ENCODE measurements at regions not wholly inside any gene's neighbourhood (a gene's known extent, or its start where the extent isn't known, plus 50 kb on each side); places are given as distances from the start of the nearest gene placed in this dataset.
A peak's percentile ranks its signal among the peaks of the same experiment; 100 is the strongest.
"Not testable (repeated sequence)": the region's sequence is repeated elsewhere in the genome, so short reads cannot be mapped to it uniquely, and the experiment has no call there.

- Mint-ChIP-seq H3K4me1 (peaks cover 0 to 1% (median 0%) of the 10 kb centered on the region in 3 donors), H3K9me3 (peaks cover 0 to 10% (median 4%) of the 10 kb centered on the region in 3 donors), H3K36me3 (no peaks in the 10 kb centered on the region), H3K27ac (no peak overlapping the region), H3K4me3 (no peak overlapping the region), H3K27me3 (no peaks in the 10 kb centered on the region)
Measured at GRCh38 chr6:15102241-15102640, 143.6 kb upstream of the JARID2 start.

DNA sequence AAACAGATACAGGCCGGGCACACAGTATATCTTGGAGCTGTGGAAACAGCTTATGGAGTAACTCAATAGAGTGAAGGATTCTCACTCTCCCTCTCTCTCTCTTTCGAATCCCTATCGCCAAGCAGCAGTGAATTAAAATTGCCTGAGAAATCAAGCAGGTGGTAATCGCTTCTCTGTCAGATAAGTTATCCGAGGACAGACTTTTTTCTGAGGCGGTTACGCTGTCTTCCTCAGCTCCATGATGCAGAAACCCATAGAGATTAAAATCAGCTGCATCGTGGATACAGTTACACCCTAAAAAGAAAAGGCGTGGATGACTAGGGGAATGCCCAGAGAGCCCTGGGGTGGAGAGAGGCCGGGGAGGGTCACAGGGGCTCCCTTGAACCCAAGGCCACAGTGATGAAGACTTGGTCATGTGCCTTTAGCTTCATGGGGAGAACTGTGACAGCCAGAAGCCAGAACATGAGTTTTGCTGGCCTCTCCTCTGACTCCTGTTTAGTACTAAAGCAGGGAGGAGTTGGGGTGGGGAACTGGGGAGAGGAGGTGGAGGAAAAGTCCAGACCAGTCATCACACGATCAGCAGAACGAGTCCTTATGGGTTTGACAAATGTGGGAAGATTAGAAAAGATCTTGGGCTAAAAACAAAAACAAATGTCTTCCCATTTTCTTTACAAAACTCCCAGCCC lies 138.8 kb upstream of the JARID2 start:
- H3K27ac Mint-ChIP-seq, result no peak overlapping the region
- H3K27me3 Mint-ChIP-seq, result no peaks in the 10 kb centered on the region
- H3K4me1 Mint-ChIP-seq, result peaks cover 0 to 5% (median 3%) of the 10 kb centered on the region in 3 donors
- peaks cover 0 to 10% (median 4%) of the 10 kb centered on the region in 3 donors for H3K9me3 Mint-ChIP-seq
- no peaks in the 10 kb centered on the region for H3K36me3 Mint-ChIP-seq
- H3K4me3 Mint-ChIP-seq, result no peak overlapping the region

DNA sequence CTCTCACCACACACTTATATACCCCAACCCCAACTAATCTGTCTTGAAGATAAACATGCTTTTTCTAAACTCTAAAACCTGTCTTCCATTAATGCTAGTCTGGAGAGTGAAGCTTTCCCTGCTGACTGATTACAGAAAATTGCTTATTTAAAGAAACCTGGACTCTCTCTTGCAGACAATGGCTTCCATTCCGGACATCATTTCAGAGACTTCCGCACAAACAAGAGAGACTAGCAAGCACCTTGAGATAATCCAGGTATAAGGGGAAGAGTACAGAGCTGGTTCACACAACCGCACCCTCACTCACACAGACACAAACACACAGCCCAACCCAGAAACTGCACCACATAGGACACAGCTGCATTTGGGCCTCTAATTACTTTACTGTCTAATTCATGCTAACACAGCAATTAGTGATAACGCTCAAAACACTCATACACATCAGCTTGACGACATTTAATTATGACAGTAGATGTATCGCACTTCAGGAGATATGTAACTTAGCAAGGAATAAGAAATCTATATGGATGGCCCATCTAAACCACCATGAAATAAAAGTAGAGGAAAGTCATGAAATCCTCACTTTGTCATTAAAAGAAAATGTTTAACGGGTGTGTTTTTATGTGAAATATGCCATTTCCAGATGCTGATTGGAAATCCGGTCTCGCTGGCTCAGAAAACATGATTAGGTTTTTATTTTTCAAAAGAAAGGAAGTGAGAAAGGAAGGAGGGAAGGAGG lies 138.1 kb upstream of the JARID2 start:
- H3K9me3 Mint-ChIP-seq, result peaks cover 0 to 10% (median 4%) of the 10 kb centered on the region in 3 donors
- H3K4me3 Mint-ChIP-seq, result no peak overlapping the region
- peaks cover 0 to 5% (median 3%) of the 10 kb centered on the region in 3 donors for H3K4me1 Mint-ChIP-seq
- H3K36me3 Mint-ChIP-seq, result no peaks in the 10 kb centered on the region
- no peak overlapping the region for H3K27ac Mint-ChIP-seq
- H3K27me3 Mint-ChIP-seq, result no peaks in the 10 kb centered on the region

- H3K36me3 Mint-ChIP-seq, result no peaks in the 10 kb centered on the region
- peaks cover 0 to 10% (median 3%) of the 10 kb centered on the region in 3 donors for H3K9me3 Mint-ChIP-seq
- H3K27me3 Mint-ChIP-seq, result no peaks in the 10 kb centered on the region
- H3K27ac Mint-ChIP-seq, result no peak overlapping the region
- H3K4me1 Mint-ChIP-seq, result peaks cover 0 to 5% (median 3%) of the 10 kb centered on the region in 3 donors
- H3K4me3 Mint-ChIP-seq, result no peak overlapping the region
Measured at GRCh38 chr6:15108383-15108715, 137.5 kb upstream of the JARID2 start.

DNA sequence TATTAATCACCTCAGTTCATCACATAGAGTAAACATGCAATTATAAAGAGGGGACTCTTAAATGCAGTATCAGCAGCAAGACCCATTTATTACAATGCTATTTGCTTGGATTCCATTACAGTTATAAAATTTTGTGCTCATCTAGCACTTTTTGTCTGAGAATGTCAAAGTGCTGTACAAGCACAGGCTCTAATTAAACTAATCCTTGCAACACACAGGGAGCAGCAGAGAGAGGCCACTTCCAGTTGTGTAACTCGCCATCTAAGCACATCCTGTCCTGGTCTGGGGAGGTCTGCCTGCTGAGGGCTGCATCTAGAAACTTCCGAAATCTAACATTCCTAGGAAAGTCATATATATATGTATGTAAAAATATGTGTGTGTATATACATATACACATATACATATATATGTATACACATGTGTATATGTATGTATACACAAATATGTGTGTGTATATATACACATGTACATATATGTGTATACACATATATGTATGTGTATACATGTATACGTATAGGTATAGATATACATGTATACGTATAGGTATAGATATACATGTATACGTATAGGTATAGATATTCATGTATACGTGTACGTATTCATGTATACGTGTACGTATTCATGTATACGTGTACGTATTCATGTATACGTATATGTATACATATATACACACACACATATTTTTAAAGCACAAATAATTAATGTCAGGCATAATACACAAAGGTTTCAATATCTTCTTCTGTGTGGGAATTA lies 136.4 kb upstream of the JARID2 start:
- Mint-ChIP-seq H3K4me1 (peaks cover 0 to 5% (median 2%) of the 10 kb centered on the region in 3 donors), H3K27me3 (no peaks in the 10 kb centered on the region), H3K4me3 (peak overlapping the region in 1 of 4 donors; percentile 20), H3K36me3 (no peaks in the 10 kb centered on the region), H3K27ac (no peak overlapping the region), H3K9me3 (peaks cover 0 to 10% (median 3%) of the 10 kb centered on the region in 3 donors)

DNA sequence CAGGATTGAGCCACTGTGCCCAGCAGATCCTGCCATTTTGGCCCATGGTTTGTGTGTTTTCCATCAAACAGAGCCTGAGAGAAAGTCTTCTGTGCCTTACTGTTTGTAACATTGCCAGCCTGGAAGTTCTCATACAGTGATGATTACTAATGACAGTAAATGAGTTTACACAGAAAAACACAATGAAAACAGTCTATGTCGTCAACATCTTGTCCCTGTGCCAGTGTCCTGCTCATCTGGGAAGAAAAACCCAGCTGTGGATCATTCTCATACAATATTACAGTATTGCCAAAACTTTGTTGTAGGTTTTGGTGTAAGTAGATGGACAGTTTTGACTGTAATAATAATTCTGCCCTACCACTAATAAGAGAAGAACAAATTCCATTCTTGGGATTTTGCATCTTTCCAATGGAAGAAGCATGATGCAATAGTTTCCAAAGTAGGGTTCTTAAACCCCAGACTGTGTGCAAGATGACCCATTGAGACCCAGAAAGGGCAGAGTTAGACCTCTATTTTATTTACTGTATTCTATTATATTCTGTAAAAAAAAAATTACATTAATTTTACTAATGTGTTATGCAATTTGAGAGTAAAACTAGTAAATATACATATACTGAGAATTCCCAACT lies 135.0 kb upstream of the JARID2 start:
- peaks cover 0 to 5% (median 2%) of the 10 kb centered on the region in 3 donors for H3K4me1 Mint-ChIP-seq
- no peak overlapping the region for H3K27ac Mint-ChIP-seq
- no peaks in the 10 kb centered on the region for H3K27me3 Mint-ChIP-seq
- H3K9me3 Mint-ChIP-seq, result peaks cover 0 to 6% (median 0%) of the 10 kb centered on the region in 3 donors
- H3K36me3 Mint-ChIP-seq, result no peaks in the 10 kb centered on the region
- H3K4me3 Mint-ChIP-seq, result no peak overlapping the region

GRCh38 chr6:15111576-15111975 lies 134.3 kb upstream of the JARID2 start:
- not testable (repeated sequence) for H3K36me3 Mint-ChIP-seq, H3K9me3 Mint-ChIP-seq, H3K27ac Mint-ChIP-seq, H3K27me3 Mint-ChIP-seq, H3K4me1 Mint-ChIP-seq
- peak overlapping the region in 1 of 4 donors; percentile 25 for H3K4me3 Mint-ChIP-seq

- no peaks in the 10 kb centered on the region for H3K9me3 Mint-ChIP-seq
- no peak overlapping the region for H3K4me3 Mint-ChIP-seq
- no peak overlapping the region for H3K27ac Mint-ChIP-seq
- H3K27me3 Mint-ChIP-seq, result no peaks in the 10 kb centered on the region
- H3K4me1 Mint-ChIP-seq, result peaks cover 0 to 1% (median 0%) of the 10 kb centered on the region in 3 donors
- H3K36me3 Mint-ChIP-seq, result no peaks in the 10 kb centered on the region
Measured at GRCh38 chr6:15113587-15113986, 132.3 kb upstream of the JARID2 start.

- Mint-ChIP-seq H3K27ac (no peak overlapping the region), H3K4me3 (no peak overlapping the region), H3K4me1 (peaks cover 0 to 1% (median 0%) of the 10 kb centered on the region in 3 donors), H3K36me3 (peaks cover 1% of the 10 kb centered on the region), H3K27me3 (no peaks in the 10 kb centered on the region), H3K9me3 (no peaks in the 10 kb centered on the region)
Measured at GRCh38 chr6:15114061-15114460, 131.8 kb upstream of the JARID2 start.

GRCh38 chr6:15116889-15117288 lies 129.0 kb upstream of the JARID2 start:
- no peak overlapping the region for H3K27ac Mint-ChIP-seq
- no peaks in the 10 kb centered on the region for H3K9me3 Mint-ChIP-seq
- H3K4me3 Mint-ChIP-seq, result no peak overlapping the region
- peaks cover 0 to 3% (median 1%) of the 10 kb centered on the region in 3 donors for H3K4me1 Mint-ChIP-seq
- no peaks in the 10 kb centered on the region for H3K27me3 Mint-ChIP-seq
- peaks cover 3% of the 10 kb centered on the region for H3K36me3 Mint-ChIP-seq

GRCh38 chr6:15121443-15121842 lies 124.4 kb upstream of the JARID2 start:
- Mint-ChIP-seq H3K4me3 (no peak overlapping the region), H3K36me3 (peaks cover 3% of the 10 kb centered on the region), H3K27me3 (peaks cover 1% of the 10 kb centered on the region), H3K4me1 (peaks cover 0 to 3% (median 0%) of the 10 kb centered on the region in 3 donors), H3K27ac (no peak overlapping the region), H3K9me3 (no peaks in the 10 kb centered on the region)

GRCh38 chr6:15121977-15122550 lies 123.8 kb upstream of the JARID2 start:
- Mint-ChIP-seq H3K27me3 (peaks cover 1% of the 10 kb centered on the region), H3K9me3 (no peaks in the 10 kb centered on the region), H3K4me3 (peak overlapping the region in 1 of 4 donors; percentile 58), H3K4me1 (peaks cover 0 to 3% (median 0%) of the 10 kb centered on the region in 3 donors), H3K36me3 (peaks cover 4% of the 10 kb centered on the region), H3K27ac (no peak overlapping the region)

DNA sequence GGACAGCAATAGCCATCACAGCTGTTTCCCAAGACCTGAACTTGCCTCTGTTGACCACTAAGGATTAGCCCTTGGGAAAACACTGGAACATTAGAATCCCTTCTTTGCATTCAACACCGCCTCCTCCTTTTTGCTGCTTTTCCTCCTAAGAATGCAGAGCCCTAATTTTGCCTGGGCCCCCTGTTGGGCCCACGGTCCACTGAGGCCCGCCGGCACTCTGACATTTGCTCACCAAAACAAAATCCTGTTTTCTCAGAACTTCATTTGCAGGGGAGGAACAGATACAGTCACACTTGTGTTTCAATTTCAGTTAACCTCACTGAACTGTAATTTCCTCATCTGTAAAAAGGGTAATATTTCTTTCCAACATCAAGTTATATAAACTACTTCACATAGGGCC lies 116.0 kb upstream of the JARID2 start:
- Mint-ChIP-seq H3K4me1 (peaks cover under 1 to 11% (median 6%) of the 10 kb centered on the region in 3 donors), H3K36me3 (peaks cover 2% of the 10 kb centered on the region), H3K27ac (no peak overlapping the region), H3K9me3 (no peaks in the 10 kb centered on the region), H3K4me3 (no peak overlapping the region), H3K27me3 (peaks cover 1% of the 10 kb centered on the region)

DNA sequence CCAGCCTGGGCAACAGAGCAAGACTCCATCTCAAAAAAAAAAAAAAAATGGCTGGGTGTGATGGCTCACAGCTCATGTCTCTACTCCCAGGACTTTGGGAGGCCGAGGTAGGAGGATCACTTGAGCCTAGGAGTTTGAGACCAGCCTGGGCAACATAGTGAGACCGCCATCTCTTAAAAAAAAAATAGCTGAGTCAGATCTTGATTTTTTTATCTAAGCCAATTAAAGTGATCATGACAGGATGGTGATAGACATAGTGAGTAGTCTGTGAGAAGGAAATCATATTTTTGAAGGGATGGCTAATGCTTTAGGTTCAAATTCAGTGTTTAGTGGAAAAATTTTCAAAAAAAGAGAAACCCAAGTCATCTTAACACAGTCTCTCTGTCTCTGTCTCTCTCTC lies 114.6 kb upstream of the JARID2 start:
- H3K4me1 Mint-ChIP-seq, result peaks cover 2 to 11% (median 6%) of the 10 kb centered on the region in 3 donors
- peaks cover 2% of the 10 kb centered on the region for H3K36me3 Mint-ChIP-seq
- H3K27ac Mint-ChIP-seq, result no peak overlapping the region
- no peaks in the 10 kb centered on the region for H3K27me3 Mint-ChIP-seq
- H3K9me3 Mint-ChIP-seq, result no peaks in the 10 kb centered on the region
- no peak overlapping the region for H3K4me3 Mint-ChIP-seq

All from IgD-negative memory B cell (primary cell).